Fibroblast of villous mesenchyme (primary cell): ENCODE measurements at regions not wholly inside any gene's neighbourhood (a gene's known extent, or its start where the extent isn't known, plus 50 kb on each side); places are given as distances from the start of the nearest gene placed in this dataset.

Experiments
- DNase-seq: peaks from one replicate; pipeline ENCODE4 v3.0.0-alpha.2; 2010; ENCODE audit warnings: low read depth
- H3K4me3 ChIP-seq: 2 replicates; pipeline ENCODE4 v1.5.1; 2011; ENCODE audit warnings: low read depth, mild to moderate bottlenecking, low read length
- CTCF ChIP-seq: IDR thresholded peaks from 2 replicates; pipeline ENCODE4 v1.5.1; 2012; ENCODE audit warnings: low read depth, mild to moderate bottlenecking, low read length; ENCODE audit not compliant: insufficient read depth

GRCh38 chr3:6602329-6602728, 258.6 kb upstream of the GRM7 start:
- TF ChIP-seq CTCF = no peak
- no peak overlapping the region for H3K4me3 ChIP-seq
- no peak for DNase-seq

- DNase-seq = no peak
- no peak for TF ChIP-seq CTCF
- no peak overlapping the region for H3K4me3 ChIP-seq
Measured at GRCh38 chr3:6605227-6605626, 255.7 kb upstream of the GRM7 start.

- no peak for TF ChIP-seq CTCF
- H3K4me3 ChIP-seq = no peak overlapping the region
- no peak for DNase-seq
Measured at GRCh38 chr3:6608843-6609242, 252.1 kb upstream of the GRM7 start.

GRCh38 chr3:6612034-6612616, 248.8 kb upstream of the GRM7 start:
- H3K4me3 ChIP-seq = no peak overlapping the region
- DNase-seq = no peak
- TF ChIP-seq CTCF = no peak

- no peak for TF ChIP-seq CTCF
Measured at GRCh38 chr3:6622260-6622659, 238.7 kb upstream of the GRM7 start.

GRCh38 chr3:6622712-6623111, 238.2 kb upstream of the GRM7 start:
- no peak for DNase-seq
- no peak overlapping the region for H3K4me3 ChIP-seq
- TF ChIP-seq CTCF = no peak

More at GRCh38 chr3:6622260-6622659, 238.7 kb upstream of the GRM7 start:
- H3K4me3 ChIP-seq = no peak overlapping the region
- no peak for DNase-seq

GRCh38 chr3:6631376-6631775, 229.5 kb upstream of the GRM7 start:
- H3K4me3 ChIP-seq = no peak overlapping the region
- TF ChIP-seq CTCF = no peak
- no peak for DNase-seq
